CD4-positive, alpha-beta T cell treated with Interleukin-17A for 4 hours (primary cell): ENCODE measurements at regions not wholly inside any gene's neighbourhood (a gene's known extent, or its start where the extent isn't known, plus 50 kb on each side); places are given as distances from the start of the nearest gene placed in this dataset.

Experiments
- DNase-seq: peaks from one replicate; pipeline ENCODE4 v3.0.0-alpha.2; 2020; ENCODE audit warnings: mixed read lengths

- DNase-seq, result no peak
These were observed 602.9 kb upstream of the ARID1B start for GRCh38 chr6:156174031-156174890.

GRCh38 chr6:156169371-156169770 lies 607.8 kb upstream of the ARID1B start:
- DNase-seq, result no peak

- DNase-seq, result no peak
These were observed 609.5 kb upstream of the ARID1B start for GRCh38 chr6:156167625-156168071.

- peak; percentile 17 for DNase-seq
These were observed 610.1 kb upstream of the ARID1B start for GRCh38 chr6:156167016-156167624.

DNA sequence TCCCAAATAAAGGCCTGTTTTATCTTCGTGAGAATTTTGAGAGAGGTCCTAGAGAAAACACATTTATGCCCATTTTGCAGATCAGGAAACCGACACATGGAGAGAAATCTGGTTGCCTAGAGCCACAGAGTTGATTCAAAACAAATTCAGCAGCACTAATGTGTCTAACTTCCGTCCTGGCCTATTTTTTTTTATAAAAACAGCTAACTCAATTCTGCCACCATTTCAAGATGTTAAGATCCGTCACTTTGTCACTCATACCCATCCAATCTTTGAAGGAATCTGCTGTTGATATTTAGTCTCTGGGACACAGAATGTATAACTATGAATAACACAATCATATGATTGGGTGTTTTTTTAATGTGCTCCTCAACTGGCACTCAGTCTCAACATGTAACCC lies 611.1 kb upstream of the ARID1B start:
- no peak for DNase-seq

GRCh38 chr6:156164701-156165452 lies 612.3 kb upstream of the ARID1B start:
- no peak for DNase-seq

DNA sequence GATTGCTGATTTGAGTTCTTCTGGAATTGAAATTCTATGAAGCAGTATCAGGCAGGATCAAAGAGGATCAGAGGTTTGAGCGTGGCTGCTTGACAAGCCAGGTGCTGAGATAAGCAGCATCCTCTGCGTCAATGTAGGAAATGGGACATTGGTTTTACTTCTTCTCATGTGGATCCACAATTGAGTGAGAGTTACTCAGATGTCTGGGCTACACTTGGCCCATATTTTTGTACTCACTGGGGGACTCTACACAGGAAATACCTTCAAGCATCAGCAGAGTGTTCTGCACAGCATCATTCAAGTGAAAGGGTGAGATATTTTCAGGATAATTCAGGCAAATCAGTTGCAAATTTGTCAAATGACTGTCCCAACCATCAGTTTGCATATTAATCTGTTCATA lies 613.9 kb upstream of the ARID1B start:
- no peak for DNase-seq

DNA sequence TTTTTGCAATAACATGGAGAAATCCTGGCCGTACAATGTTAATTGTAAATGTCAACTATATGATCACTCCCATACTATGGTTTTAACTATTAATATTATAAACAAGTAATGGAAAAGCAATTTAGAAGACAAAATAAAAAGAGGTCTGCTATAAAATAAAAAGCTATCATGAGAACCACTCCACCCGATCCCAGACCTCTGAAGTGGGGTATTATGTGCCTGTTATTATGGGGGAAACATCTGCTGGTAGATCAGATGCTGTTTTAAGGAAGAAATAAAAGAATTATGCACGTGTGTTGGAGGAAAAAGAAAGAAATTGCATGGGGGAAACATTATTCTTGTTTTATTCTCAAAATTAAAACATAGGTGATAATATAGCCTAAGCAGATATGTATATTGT lies 615.7 kb upstream of the ARID1B start:
- DNase-seq, result no peak

DNA sequence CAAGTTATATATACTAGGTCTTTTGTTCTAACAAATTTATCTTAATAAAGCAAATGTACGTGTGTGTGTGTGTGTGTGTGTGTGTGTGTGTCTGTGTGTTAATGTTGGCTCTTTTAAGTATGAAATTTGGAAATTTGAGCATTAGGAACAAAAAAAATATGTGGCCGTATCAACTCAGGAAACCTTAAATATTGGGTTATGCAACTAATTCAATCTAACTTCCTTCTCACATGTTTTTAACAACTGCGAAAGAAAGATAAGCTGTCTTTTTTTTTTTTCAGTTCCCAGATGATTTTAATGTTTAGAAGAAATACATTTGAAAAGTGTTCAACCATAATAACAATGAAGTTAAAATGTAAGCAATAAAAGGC lies 616.4 kb upstream of the ARID1B start:
- DNase-seq, result no peak

GRCh38 chr6:156160007-156160794 lies 617.0 kb upstream of the ARID1B start:
- no peak for DNase-seq

GRCh38 chr6:156154896-156155295 lies 622.3 kb upstream of the ARID1B start:
- DNase-seq, result no peak

DNA sequence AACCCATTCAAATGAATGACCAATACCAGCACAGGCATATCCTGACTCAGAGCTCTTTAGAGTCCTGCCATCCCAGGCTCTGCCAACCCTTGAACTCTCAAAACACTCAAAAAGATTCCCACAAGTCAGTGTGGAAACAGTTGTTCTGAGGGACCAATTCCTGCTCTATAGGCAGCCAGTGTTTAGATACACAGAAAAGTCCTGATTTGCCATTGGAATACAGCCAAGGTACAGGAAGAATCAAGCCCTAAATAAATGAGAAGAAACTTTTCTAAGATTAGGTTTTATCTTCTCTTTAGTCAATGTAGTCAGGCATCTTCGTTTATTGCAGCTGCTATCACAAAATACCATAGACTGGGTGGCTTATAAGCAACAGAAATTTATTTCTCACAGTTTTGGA lies 626.8 kb upstream of the ARID1B start:
- no peak for DNase-seq

DNA sequence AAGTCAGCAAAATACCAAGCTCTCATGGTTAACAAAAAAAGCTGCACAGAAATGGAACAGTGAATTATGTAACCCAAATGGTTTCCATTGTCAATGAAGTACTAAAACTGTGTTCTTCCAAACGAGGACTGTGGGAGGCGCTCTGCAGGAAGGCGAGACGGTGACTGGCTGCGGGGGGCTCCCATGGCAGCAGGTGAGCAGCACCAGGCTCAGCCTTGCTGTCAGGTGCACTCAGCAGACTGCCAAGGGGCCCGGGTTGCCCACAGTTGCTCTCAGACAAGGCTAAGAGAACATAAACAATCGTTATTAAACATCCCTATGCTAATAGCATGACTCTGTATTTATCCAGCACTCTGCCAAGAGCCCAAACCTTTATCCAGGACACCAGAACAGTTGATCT lies 630.3 kb upstream of the ARID1B start:
- no peak for DNase-seq

DNA sequence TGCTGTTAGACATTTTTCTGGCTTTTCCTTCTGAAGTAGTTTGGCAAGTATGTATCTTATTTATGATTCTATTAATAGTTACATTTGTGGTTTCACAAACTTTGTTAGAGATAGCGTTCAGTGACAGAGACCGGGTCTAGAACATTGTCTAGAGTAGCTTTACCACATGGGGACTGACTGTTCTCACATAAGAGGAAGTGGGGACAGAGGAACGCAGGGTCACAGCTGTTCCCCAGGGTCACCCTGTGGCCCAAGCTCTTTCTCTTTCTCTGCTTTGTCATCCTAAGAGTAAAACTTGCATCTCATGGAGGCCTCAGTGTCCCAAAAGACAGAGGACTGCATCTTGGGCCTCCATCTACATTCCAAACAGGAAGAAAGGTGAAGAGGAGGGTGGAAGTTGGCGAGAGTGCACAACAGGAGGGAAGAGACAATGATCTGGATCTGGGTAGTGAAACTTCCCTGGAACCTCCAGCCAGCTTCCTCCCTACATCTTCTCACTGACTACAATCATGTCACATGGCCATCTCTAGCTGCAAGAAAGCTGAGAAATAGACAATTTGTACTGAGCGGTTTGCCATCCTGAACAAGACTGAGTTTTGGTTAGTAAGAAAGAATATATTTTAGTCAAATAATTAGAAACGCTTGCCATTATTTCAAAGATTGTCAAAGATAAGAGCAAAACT lies 645.8 kb upstream of the ARID1B start:
- DNase-seq, result no peak

DNA sequence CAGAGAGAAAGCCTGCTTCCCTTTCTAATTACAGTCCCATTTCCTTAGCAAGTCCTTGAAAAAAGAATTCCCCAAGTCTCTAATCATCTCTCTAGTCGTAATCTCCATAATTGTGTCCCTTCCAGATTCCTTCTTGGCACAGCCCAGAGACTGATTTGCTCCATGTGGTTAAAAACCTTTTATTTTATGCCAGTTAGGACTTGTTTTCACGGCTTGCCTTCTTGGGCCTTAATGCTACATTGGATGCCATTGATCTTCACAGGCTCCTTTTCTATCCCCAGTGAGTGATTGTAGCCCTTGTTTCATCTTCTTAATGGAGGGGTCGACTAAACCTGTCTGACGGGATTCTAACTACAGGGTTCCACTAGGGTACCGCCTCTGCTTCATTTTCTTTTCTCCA lies 650.6 kb upstream of the ARID1B start:
- DNase-seq, result no peak

DNA sequence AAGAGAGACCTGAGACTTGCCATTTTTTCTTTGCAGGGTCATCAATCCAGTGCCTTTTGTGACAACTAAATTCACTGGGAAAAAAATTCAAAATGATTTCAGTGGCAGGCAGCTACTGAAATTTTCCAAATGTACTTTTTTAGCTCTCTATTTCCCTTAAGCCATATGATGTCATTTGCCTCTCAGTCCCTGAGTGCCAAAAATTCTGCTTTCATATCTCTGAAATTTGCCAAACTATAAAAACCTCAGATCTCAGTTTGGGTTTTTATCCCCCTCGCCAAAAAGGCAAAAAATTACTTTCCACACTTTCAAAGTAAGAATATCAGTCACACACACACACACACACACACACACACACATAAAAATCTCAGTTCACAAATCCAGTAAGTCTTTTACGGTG lies 651.3 kb upstream of the ARID1B start:
- DNase-seq, result no peak

DNA sequence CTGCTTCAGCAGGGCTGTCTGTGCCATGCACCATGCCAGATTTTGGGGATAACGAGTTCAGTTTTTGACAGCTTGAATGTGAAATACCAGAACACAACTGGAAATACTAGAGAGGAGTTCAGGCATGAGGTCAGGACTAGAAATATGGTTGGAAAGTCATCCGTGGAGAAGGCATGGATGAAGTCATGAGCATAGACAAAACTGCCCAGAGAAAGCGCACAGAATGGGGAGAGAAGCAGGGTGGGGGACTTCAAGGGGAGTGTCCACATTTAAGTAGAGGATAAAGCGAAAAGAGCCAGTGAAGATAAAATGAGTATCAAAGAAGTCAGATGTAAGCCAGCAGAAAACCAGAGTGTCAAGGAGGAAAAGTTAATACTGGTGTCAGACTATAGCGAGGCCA lies 653.4 kb upstream of the ARID1B start:
- no peak for DNase-seq

DNA sequence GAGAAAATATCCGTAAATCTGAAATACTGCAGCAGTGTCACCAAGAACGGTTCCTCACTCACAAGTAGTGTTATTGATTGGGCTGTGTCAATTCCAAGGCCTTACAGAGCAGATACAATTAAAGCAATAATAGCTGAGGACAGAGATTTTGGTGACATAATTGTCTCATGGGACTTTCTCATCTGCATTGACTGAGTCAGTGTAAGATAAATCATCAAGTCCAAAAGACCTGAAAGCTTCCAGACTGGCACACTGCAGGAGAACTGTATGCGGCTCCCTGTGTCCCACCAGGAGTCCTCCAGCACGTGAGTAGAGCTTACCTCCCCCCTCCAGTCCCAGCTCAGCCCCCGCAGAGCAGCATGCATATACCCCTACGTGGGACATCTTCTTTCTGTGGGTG lies 655.2 kb upstream of the ARID1B start:
- no peak for DNase-seq

- no peak for DNase-seq
These were observed 658.9 kb upstream of the NOX3 start for GRCh38 chr6:156114541-156114940.

DNA sequence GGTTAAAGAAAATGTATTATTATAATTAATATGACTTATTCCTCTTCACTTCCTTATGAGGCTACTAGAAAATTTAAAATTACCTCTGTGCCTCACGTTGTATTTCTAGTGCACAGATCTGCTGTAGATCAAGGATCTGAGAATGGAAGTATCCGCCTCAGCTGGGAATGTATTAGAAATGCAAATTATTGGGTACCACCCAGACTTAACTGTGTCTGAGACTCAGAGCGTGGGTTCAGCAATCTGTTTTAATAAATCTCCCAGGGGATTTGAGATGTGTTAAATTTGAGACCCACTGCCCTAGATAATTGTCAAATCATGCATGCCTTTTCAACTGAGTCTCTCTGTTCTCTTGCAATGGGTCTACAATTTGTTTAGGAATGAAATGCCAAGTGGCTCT lies 658.0 kb upstream of the NOX3 start:
- DNase-seq, result no peak

DNA sequence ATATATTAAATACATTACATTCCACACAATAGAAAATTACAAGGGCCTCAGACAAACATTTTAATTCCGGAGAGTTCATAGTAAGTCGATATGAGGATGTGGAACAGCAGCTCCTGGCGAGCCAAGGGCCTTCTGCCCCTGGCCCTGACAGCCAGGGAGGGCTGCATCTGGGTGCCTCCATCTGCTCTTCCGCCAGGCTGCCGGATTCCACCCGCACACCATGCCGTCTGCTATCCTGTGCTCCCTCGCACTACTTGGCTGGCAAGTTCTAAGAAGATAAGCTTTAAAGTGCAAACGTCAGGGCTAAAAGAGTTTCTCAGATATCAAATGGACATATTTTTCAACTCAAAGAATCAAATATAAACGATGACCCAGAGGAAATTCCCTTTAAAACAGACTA lies 656.3 kb upstream of the NOX3 start:
- no peak for DNase-seq

DNA sequence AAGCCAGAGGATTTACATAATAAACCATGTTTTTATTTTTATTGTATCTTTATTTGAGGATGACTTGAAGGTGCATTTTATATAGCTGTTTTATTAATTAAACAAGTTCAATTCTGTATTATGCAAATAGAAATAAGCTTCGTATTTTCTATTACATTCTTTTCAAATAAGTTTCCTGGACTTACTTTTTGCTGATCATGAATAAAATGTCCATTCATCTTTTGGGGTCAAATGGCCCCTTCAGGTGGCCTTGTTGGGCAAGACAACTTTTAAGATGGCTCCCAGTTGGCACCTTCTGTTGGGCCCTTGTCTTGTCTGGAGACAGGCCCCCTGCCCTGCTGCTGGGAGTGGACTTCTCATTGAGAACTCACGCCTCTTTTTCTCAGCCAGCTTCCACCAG lies 654.6 kb upstream of the NOX3 start:
- DNase-seq, result no peak

GRCh38 chr6:156109713-156110112 lies 654.1 kb upstream of the NOX3 start:
- DNase-seq, result no peak
